Mesenchymal stem cell (in vitro differentiated cells and primary cell): ENCODE measurements at regions not wholly inside any gene's neighbourhood (a gene's known extent, or its start where the extent isn't known, plus 50 kb on each side); places are given as distances from the start of the nearest gene placed in this dataset.

Source experiments
- DNase-seq: peaks from one replicate; pipeline ENCODE4 v3.0.0-alpha.2; 2013
- H2AFZ ChIP-seq: one replicate; pipeline ENCODE4 v1.6.1; 2013; ENCODE audit warnings: low read depth, mild to moderate bottlenecking, control low read depth, inconsistent platforms, low read length, moderate library complexity
- H2AK5ac ChIP-seq: 2 replicates; pipeline ENCODE4 v1.6.1; 2013; ENCODE audit warnings: low read length, moderate library complexity, mild to moderate bottlenecking, inconsistent platforms; ENCODE audit not compliant: severe bottlenecking
- H2BK120ac ChIP-seq: one replicate; pipeline ENCODE4 v1.6.1; 2013; ENCODE audit warnings: low read depth, mild to moderate bottlenecking, inconsistent platforms, low read length, moderate library complexity
- H2BK12ac ChIP-seq, 2 experiments: one replicate each; pipeline ENCODE4 v1.6.1; 2013; ENCODE audit warnings: inconsistent platforms in 2 of 2, low read length in 2 of 2, mild to moderate bottlenecking in 2 of 2, moderate library complexity in 2 of 2, control low read depth in 1 of 2
- H2BK15ac ChIP-seq: one replicate; pipeline ENCODE4 v1.6.1; 2013; ENCODE audit warnings: mild to moderate bottlenecking, low read depth, inconsistent platforms; ENCODE audit not compliant: poor library complexity, severe bottlenecking
- H2BK5ac ChIP-seq: 2 replicates; pipeline ENCODE4 v1.6.1; 2013; ENCODE audit warnings: low read depth, mild to moderate bottlenecking, low read length, control low read depth, inconsistent platforms; ENCODE audit not compliant: poor library complexity, severe bottlenecking
- H3K14ac ChIP-seq, 2 experiments: one replicate each; pipeline ENCODE4 v1.6.1; 2013; ENCODE audit warnings: inconsistent platforms in 2 of 2, low read length in 2 of 2, control low read depth in 1 of 2, mild to moderate bottlenecking in 1 of 2, moderate library complexity in 1 of 2
- H3K18ac ChIP-seq, 2 experiments: one replicate each; pipeline ENCODE4 v1.6.1; 2013; ENCODE audit warnings: inconsistent platforms in 2 of 2, low read length in 2 of 2, control low read depth in 1 of 2, low read depth in 1 of 2, mild to moderate bottlenecking in 1 of 2
- H3K23ac ChIP-seq, 2 experiments: one replicate each; pipeline ENCODE4 v1.6.1; 2013; ENCODE audit warnings: inconsistent platforms in 2 of 2, low read length in 2 of 2, mild to moderate bottlenecking in 2 of 2, moderate library complexity in 2 of 2, control low read depth in 1 of 2
- H3K27ac ChIP-seq: 2 replicates; pipeline ENCODE4 v1.5.1; 2013; ENCODE audit warnings: mild to moderate bottlenecking, moderate library complexity, low read length, control low read depth, inconsistent platforms; ENCODE audit not compliant: poor library complexity, severe bottlenecking
- H3K27me3 ChIP-seq, 2 experiments: 2 replicates each; pipeline versions ENCODE4 v1.6.1 to v1.7.0; 2013; ENCODE audit warnings: low read length in 2 of 2, mild to moderate bottlenecking in 2 of 2, moderate library complexity in 2 of 2, control low read depth in 1 of 2, inconsistent platforms in 1 of 2; ENCODE audit not compliant: control insufficient read depth in 1 of 2, insufficient read depth in 1 of 2
- H3K36me3 ChIP-seq, 2 experiments: 2 replicates each; pipeline versions ENCODE4 v1.6.1 to v1.7.0; 2013; ENCODE audit warnings: low read length in 2 of 2, control low read depth in 1 of 2, inconsistent platforms in 1 of 2, low read depth in 1 of 2, mild to moderate bottlenecking in 1 of 2; ENCODE audit not compliant: insufficient read depth in 2 of 2, control insufficient read depth in 1 of 2
- H3K4ac ChIP-seq, 2 experiments: one replicate each; pipeline ENCODE4 v1.6.1; 2013; ENCODE audit warnings: inconsistent platforms in 2 of 2, low read length in 2 of 2, mild to moderate bottlenecking in 2 of 2, moderate library complexity in 2 of 2, control low read depth in 1 of 2, low read depth in 1 of 2
- H3K4me1 ChIP-seq: 2 replicates; pipeline ENCODE4 v1.6.1; 2013; ENCODE audit warnings: low read depth, low read length, control low read depth; ENCODE audit not compliant: control insufficient read depth, insufficient read depth
- H3K4me2 ChIP-seq: 2 replicates; pipeline ENCODE4 v1.6.1; 2013; ENCODE audit warnings: low read length, mild to moderate bottlenecking, inconsistent platforms; ENCODE audit not compliant: poor library complexity, severe bottlenecking
- H3K4me3 ChIP-seq, 2 experiments: 2 replicates each; pipeline versions ENCODE4 v1.5.1 to v1.7.0; 2013; ENCODE audit warnings: low read length in 2 of 2, mild to moderate bottlenecking in 2 of 2, control low read depth in 1 of 2, low read depth in 1 of 2; ENCODE audit not compliant: insufficient read depth in 1 of 2
- H3K79me1 ChIP-seq: replicated peaks from 2 replicates; pipeline ENCODE4 v1.6.1; 2013; ENCODE audit warnings: mild to moderate bottlenecking, control low read depth, low read length, inconsistent platforms; ENCODE audit not compliant: poor library complexity, severe bottlenecking
- H3K9ac ChIP-seq: 2 replicates; pipeline ENCODE4 v1.7.0; 2013; ENCODE audit warnings: mild to moderate bottlenecking, low read length, moderate library complexity
- H3K9me3 ChIP-seq: 2 replicates; pipeline ENCODE4 v1.7.0; 2013; ENCODE audit warnings: mild to moderate bottlenecking, low read length; ENCODE audit not compliant: control insufficient read depth
- H4K8ac ChIP-seq: one replicate; pipeline ENCODE4 v1.6.1; 2013; ENCODE audit warnings: inconsistent platforms, mild to moderate bottlenecking, low read length, moderate library complexity
- H4K91ac ChIP-seq: one replicate; pipeline ENCODE4 v1.6.1; 2013; ENCODE audit warnings: mild to moderate bottlenecking, low read length, inconsistent platforms
- WGBS: methylation state at CpG from one replicate; pipeline ENCODE4 v1.1.7; 2013; ENCODE audit warnings: mixed read lengths; 5-methylcytosine and 5-hydroxymethylcytosine counted together

- no peak overlapping the region for H2BK12ac ChIP-seq
- H2AFZ ChIP-seq = no peak overlapping the region
Observed at GRCh38 chr4:164215113-164215741, 538.7 kb upstream of the SMIM31 start.

GRCh38 chr4:164221631-164222030 is 532.3 kb upstream of the SMIM31 start:
- Histone ChIP-seq H2BK12ac (no peak overlapping the region), H3K18ac (no peak overlapping the region), H4K8ac (no peak overlapping the region), H3K4me2 (no peak overlapping the region), H2AFZ (no peak overlapping the region), H2BK120ac (no peak overlapping the region), H3K9me3 (peaks cover 8% of the 10 kb centered on the region), H3K4ac (no peak overlapping the region), H2BK5ac (no peak overlapping the region), H2AK5ac (no peak overlapping the region), H3K4me3 (no peak overlapping the region), H2BK15ac (no peak overlapping the region), H3K23ac (no peak overlapping the region), H3K9ac (no peak overlapping the region), H3K79me1 (no peaks in the 10 kb centered on the region), H3K36me3 (no peaks in the 10 kb centered on the region), H3K27me3 (no peaks in the 10 kb centered on the region), H3K14ac (no peak overlapping the region), H3K4me1 (no peaks in the 10 kb centered on the region), H3K27ac (no peak overlapping the region), H4K91ac (no peak overlapping the region)
- no peak for DNase-seq
- WGBS = no CpG with 5 or more reads among the region's 1 CpG

More at GRCh38 chr4:164215113-164215741, 538.7 kb upstream of the SMIM31 start:
- H2AK5ac ChIP-seq = no peak overlapping the region
- no peak overlapping the region for H2BK15ac ChIP-seq
- H3K18ac ChIP-seq = no peak overlapping the region
- no peak overlapping the region for H2BK120ac ChIP-seq
- no peak for DNase-seq
- no peak overlapping the region for H3K9ac ChIP-seq
- no peak overlapping the region for H3K4me3 ChIP-seq
- no peaks in the 10 kb centered on the region for H3K36me3 ChIP-seq
- 85% methylated on average over 10 of the region's 13 CpGs for WGBS
- H4K8ac ChIP-seq = no peak overlapping the region
- no peak overlapping the region for H3K14ac ChIP-seq
- no peak overlapping the region for H3K4ac ChIP-seq
- no peaks in the 10 kb centered on the region for H3K27me3 ChIP-seq
- no peak overlapping the region for H2BK5ac ChIP-seq
- no peaks in the 10 kb centered on the region for H3K79me1 ChIP-seq
- no peak overlapping the region for H3K4me2 ChIP-seq
- H3K27ac ChIP-seq = no peak overlapping the region
- peaks cover 8% of the 10 kb centered on the region for H3K9me3 ChIP-seq
- H4K91ac ChIP-seq = no peak overlapping the region
- no peaks in the 10 kb centered on the region for H3K4me1 ChIP-seq
- no peak overlapping the region for H3K23ac ChIP-seq

GRCh38 chr4:164224871-164225270 is 529.1 kb upstream of the SMIM31 start:
- no peak overlapping the region for H3K23ac ChIP-seq
- H2AK5ac ChIP-seq = no peak overlapping the region
- no peak overlapping the region for H2BK120ac ChIP-seq
- H3K9ac ChIP-seq = no peak overlapping the region
- H3K27ac ChIP-seq = no peak overlapping the region
- H3K18ac ChIP-seq = no peak overlapping the region
- no peaks in the 10 kb centered on the region for H3K27me3 ChIP-seq
- H3K4me2 ChIP-seq = no peak overlapping the region
- no peak overlapping the region for H2BK5ac ChIP-seq
- H4K8ac ChIP-seq = no peak overlapping the region
- H3K9me3 ChIP-seq = peaks cover 4% of the 10 kb centered on the region
- no peaks in the 10 kb centered on the region for H3K36me3 ChIP-seq
- DNase-seq = no peak
- no peak overlapping the region for H2BK12ac ChIP-seq
- no peaks in the 10 kb centered on the region for H3K4me1 ChIP-seq
- no peak overlapping the region for H3K4ac ChIP-seq
- no peaks in the 10 kb centered on the region for H3K79me1 ChIP-seq
- H2AFZ ChIP-seq = no peak overlapping the region
- H2BK15ac ChIP-seq = no peak overlapping the region
- no peak overlapping the region for H3K4me3 ChIP-seq
- H4K91ac ChIP-seq = no peak overlapping the region
- no peak overlapping the region for H3K14ac ChIP-seq

- Histone ChIP-seq H2BK5ac (no peak overlapping the region), H3K79me1 (no peaks in the 10 kb centered on the region), H3K4me2 (no peak overlapping the region), H3K18ac (no peak overlapping the region), H3K4ac (no peak overlapping the region), H3K4me1 (no peaks in the 10 kb centered on the region), H2AFZ (no peak overlapping the region), H4K8ac (no peak overlapping the region), H2BK12ac (no peak overlapping the region), H2BK120ac (no peak overlapping the region), H2BK15ac (no peak overlapping the region), H3K27me3 (no peaks in the 10 kb centered on the region), H3K14ac (no peak overlapping the region), H3K9me3 (peaks cover 6% of the 10 kb centered on the region), H3K23ac (no peak overlapping the region), H2AK5ac (no peak overlapping the region), H3K9ac (no peak overlapping the region), H3K27ac (no peak overlapping the region), H3K4me3 (no peak overlapping the region), H3K36me3 (no peaks in the 10 kb centered on the region), H4K91ac (no peak overlapping the region)
- WGBS = 100% methylated on average over 2 of the region's 2 CpGs
- no peak for DNase-seq
Observed at GRCh38 chr4:164229255-164229654, 524.7 kb upstream of the SMIM31 start.
